ENCODE measurements at regions not wholly inside any gene's neighbourhood (a gene's known extent, or its start where the extent isn't known, plus 50 kb on each side); places are given as distances from the start of the nearest gene placed in this dataset.

DNA sequence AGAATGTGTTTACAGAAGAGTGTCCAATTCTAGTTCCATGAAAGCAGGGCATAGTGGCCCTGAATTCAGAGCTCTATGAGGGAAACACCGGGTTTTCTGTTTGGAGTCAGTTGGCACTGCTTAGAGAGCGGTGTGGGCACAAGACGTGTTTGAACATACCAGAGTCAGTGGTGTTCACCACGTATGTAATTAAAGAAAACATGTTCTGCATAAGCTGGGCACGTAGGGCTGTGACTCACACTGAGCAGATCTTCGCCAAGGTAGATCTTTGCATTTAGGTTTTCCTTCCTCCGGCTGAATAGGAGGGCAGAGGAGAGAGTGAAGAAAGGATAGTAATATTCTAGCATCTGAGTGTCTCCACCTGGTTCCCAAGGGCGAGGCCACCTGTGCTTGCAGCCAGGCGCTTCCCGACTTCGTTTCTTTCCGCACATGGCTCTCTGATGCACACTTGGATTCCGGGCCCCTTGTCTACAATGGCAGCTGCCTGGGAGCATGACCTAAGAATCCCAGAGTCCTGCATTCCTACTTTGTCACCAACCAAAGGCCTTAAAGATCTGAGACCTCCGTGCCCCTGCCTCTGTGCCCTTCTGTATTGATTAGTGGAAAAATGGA lies 136.2 kb downstream of the ERMARD start:
- no peak for DNase-seq (ENCODE audit: low read depth)

DNA sequence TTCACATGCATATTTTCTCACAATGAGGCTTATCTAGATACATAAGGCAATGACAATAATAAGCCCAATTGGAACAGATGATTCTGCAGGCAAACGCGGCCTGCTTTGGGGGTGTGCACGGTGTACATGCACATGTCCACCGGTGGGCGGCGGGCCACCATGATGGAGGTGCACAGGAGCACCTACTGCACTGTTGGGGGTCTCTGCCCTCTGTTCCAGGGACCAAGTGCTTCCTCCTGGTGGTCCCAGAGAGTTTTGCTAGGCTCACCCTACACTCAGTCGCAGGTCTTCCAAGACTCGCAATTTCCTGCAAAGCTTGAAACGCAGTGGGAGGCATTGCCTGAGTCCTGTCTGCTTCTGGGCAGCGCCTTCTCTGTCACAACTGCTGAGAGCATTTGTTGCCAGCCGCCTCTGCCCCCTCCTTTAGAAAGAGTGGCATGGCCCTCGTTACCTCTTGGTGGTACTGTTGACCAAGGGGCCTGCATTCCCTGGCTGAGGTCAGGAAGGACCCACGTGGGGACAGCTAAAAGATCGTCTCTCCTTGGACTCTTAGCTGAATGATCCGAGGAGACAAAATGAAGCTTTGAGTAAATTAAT lies 135.3 kb downstream of the ERMARD start:
- DNase-seq (ENCODE audit: low read depth): no peak

- no peak for DNase-seq (ENCODE audit: low read depth)
These were observed 134.4 kb downstream of the ERMARD start for GRCh38 chr6:169885831-169886230.

GRCh38 chr6:169885131-169885530 lies 133.7 kb downstream of the ERMARD start:
- no peak for DNase-seq (ENCODE audit: low read depth)

DNA sequence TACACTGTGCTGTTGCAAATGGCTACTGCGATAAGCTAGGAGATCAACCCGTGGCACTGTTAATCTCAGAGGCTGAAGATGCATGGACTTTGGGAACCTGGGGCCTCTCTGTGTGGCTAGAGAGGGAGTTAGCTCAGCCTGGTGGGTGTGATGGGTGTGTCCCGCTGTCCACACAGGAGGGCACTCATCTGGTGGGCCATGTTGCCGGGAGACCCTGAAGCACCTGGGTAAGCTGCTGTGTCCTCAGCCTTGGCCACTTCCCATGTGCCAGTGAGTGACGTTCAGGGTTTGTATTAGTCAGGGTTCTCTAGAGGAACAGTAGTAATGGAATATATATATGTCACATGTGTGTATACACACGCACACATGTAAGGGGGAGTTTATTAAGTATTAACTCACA lies 132.7 kb downstream of the ERMARD start:
- DNase-seq (ENCODE audit: low read depth): no peak

DNA sequence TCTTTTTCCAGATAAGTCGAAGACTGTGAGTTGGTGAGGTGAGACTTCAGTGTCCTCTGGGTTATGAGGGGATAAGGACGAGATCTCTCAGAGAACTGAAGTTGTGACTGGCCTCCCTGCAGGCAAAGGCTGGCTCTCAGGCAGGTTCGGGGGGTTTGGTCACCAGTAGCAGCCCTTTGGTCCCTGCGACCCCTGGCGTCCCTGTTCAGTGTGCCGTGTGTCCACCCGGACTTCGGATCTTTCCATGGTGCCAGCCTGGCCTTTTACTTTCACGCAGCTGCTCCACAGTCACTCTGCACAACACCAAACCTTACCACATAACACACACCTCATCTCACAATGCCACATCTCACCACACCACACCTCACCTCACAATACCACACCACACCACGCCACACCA lies 131.9 kb downstream of the ERMARD start:
- no peak for DNase-seq (ENCODE audit: low read depth)

DNA sequence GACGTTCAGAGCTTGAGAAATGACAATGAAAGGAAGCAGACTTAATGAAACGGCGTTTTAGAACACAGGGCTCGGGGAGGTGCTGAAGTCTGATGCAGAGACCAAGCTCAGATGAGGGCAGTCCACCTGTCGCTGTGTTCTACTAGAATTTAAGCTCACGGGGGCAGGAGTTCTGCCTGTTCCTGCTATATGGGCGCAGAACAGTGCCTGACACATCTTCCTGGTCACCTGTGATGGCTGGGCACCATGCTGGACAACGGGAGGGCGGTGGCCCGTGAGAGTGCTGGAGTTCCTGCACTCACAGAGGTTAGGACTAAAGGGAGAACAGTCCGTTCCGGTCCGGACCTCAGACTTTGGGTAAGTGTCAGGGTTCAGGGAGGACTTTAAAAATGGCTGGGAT lies 130.6 kb downstream of the ERMARD start:
- DNase-seq (ENCODE audit: low read depth): no peak

GRCh38 chr6:169881398-169881797 lies 130.0 kb downstream of the ERMARD start:
- no peak for DNase-seq (ENCODE audit: low read depth)

GRCh38 chr6:169880516-169880915 lies 129.1 kb downstream of the ERMARD start:
- DNase-seq (ENCODE audit: low read depth): no peak

DNA sequence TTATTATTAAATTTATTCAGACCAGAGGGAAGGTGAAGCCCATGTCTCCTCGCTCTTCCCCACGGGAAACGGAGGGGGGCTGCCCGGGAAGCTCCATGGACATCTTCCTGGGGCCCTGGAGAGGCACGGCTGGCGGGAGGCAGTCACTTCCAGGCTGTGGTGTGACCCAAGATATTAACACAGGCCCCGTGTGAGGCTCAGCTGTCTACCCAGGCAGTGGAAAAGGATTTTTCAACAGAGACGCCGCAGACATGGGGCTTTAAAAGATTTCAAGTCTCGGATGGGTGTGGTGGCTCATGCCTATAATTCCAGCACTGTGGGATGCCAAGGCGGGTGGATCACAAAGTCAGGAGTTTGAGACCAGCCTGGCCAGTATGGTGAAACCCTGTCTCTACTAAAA lies 117.9 kb downstream of the ERMARD start:
- no peak for DNase-seq (ENCODE audit: low read depth)

- peak; percentile 13 for DNase-seq (ENCODE audit: low read depth)
These were observed 117.0 kb downstream of the ERMARD start for GRCh38 chr6:169868458-169868857.

DNA sequence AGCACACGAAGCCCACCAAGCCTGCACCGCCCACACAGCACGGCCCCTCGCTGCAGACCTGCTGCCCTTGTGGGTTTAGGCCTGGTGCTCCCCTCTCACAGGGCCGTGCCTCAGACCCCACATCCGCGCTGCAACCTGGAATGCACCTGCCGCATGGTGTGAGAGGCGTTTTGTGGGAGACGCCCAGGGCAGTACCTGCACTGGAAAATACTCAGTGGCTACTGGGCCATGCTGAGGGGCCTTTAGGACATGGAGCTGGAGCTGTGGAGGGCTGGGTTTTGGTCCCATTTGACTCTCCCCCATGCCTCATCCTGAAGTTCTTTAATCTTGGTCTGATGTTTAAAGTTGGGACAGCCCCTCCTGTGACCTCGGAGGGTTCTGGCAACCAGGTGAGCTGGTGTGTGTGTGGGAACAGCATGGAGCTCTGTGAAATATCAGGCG lies 116.3 kb downstream of the ERMARD start:
- DNase-seq (ENCODE audit: low read depth): no peak

DNA sequence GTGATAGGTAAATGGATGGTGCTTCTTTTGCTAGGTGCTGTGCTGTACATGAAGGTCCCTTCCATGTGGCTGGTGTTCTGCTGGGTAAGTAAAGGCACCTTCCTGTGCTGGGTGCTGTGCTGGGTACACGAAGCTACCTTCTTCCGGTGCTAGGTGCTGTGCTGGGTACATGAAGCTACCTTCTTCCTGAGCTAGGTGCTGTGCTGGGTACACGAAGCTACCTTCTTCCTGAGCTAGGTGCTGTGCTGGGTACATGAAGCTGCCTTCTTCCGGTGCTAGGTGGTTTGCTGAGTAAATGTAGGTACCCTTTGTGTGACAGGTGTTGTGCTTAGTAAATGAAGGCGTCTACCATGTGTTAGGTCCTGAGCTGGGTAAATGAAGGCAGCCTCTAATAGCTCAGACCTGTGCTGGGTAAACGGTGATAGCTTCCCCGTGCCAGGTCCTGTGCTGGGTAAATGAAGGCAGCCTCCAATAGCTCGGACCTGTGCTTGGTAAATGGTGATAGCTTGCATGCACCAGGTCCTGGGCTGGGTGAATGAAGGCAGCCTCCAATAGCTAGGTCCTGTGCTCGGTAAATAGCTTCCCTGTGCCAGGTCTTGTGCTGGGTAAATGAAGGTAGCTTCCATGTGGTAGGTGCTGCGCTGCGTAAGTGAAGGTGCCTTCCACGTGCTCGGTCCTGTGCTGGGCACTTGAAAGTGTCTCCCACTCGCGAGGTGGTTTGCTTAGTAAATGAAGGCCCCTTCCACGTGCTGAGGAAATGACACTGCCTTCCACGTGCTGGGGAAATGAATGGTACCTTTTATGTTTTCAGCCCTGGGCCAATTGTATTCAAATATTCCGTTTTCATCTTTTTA lies 115.5 kb downstream of the ERMARD start:
- DNase-seq (ENCODE audit: low read depth): no peak

GRCh38 chr6:169866140-169866534 lies 114.7 kb downstream of the ERMARD start:
- no peak for DNase-seq (ENCODE audit: low read depth)

DNA sequence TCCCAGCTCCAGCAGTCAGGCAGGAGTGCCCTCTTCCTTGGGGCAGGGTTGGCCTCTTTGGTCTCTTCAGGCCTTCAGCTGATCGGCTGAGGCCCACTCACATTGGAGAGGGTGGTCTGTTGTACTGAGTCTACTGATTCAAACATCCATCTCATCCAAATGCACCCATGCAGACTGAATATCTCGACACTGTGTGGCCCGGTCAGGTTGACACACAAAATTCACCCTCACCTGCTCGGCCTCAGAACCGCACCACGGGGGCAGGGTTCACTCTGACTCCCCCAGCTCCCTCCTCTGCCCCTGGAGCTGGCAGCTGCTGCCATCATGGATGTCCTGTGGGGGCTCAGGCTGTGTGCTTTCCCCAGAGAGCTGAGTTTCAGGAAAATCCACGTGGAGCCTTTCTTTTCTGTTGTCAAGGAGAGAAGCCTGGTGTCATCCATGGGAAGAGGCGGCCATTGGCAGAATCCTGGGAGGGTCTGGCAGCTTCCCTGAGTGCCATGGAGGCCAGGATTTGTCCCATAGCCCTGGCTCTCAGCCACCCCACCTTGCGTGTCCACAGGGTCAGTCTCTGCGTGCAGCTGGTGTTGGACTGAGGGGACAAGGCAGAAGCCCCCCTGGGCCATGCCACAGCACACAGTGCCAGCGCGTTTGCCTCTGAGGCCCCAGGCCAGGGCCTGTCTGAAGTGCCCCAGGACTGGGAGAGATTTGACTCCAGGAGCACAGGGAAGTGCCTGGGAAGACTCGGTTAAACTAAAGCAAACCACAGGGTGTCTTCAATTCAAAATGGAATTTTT lies 114.1 kb downstream of the ERMARD start:
- DNase-seq (ENCODE audit: low read depth): no peak

- no peak for DNase-seq (ENCODE audit: low read depth)
These were observed 113.0 kb downstream of the ERMARD start for GRCh38 chr6:169864148-169865020.

DNA sequence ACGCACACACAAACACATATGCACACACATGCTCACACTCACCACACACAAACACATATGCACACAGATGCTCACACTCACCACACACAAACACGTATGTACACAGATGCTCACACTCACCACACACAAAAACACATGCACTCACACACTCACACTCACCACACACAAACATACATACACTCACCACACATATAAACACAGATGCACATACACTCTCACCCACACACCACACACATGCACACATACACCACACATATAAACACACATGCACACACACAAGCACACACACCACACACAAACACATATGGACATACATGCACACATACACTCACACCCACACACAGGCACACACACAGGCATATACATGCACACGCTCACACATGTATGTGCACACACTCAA lies 112.3 kb downstream of the ERMARD start:
- no peak for DNase-seq (ENCODE audit: low read depth)

- DNase-seq (ENCODE audit: low read depth): no peak
These were observed 111.6 kb downstream of the ERMARD start for GRCh38 chr6:169862892-169863525.

- DNase-seq (ENCODE audit: low read depth): no peak
These were observed 110.8 kb downstream of the ERMARD start for GRCh38 chr6:169862043-169862891.

DNA sequence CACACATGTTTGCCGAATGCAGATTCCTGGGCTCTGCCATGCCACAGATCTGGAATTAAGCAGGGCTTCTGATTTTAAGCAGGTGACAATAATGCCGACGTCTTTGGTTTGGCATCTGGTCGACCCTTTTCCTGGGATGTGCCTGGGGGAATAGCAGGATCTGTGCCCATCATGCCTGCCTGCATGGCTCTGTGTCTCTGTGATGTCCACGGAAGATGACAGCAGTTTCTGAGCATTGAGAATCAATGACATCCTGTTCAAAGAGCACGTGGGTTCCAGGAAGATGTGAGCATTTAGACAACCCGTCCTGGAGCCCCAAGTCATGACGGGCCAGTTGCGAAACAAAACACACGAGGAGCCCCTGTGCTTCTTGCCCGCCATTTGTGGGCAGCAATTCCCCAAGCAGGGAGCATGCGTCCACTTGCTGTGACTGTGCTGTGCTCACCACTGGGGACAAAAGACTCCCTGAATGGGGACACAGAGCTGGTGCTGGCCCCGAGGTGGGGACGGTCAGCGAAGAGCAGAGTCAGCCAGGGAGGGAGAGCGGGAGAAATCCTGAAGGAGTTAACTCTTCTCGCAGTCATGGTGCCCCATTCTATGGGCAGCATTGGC lies 110.1 kb downstream of the ERMARD start:
- DNase-seq (ENCODE audit: low read depth): no peak

All from stimulated activated CD4-positive, alpha-beta T cell treated with anti-CD3 and anti-CD28 coated beads, Interleukin-2, amount 100 ng/mL, for 4 hours (primary cell).